OCI-LY1 (cell line): ENCODE measurements at regions not wholly inside any gene's neighbourhood (a gene's known extent, or its start where the extent isn't known, plus 50 kb on each side); places are given as distances from the start of the nearest gene placed in this dataset.

Source experiments
- H2AFZ ChIP-seq: fragments of 200-600 bp; sonication (generic), shearing (Covaris generic); 2 replicates; pipeline ENCODE4 v1.6.0; 2014; ENCODE audit warnings: antibody characterized with exemption, mild to moderate bottlenecking, low read length
- H3F3A ChIP-seq: fragments of 200-600 bp; sonication (generic), shearing (Covaris generic); 2 replicates; pipeline ENCODE4 v1.6.0; 2014; ENCODE audit warnings: mild to moderate bottlenecking, antibody characterized with exemption, low read length, moderate library complexity; ENCODE audit not compliant: insufficient read depth
- H3K27ac ChIP-seq: fragments of 200-600 bp; sonication (generic); 2 replicates; pipeline ENCODE4 v1.5.1; 2014; ENCODE audit warnings: low read length, mixed run types, mild to moderate bottlenecking, low read depth; ENCODE audit not compliant: poor library complexity, severe bottlenecking
- H3K27me3 ChIP-seq: fragments of 200-600 bp; sonication (generic); 2 replicates; pipeline ENCODE4 v1.6.0; 2014; ENCODE audit warnings: antibody characterized with exemption, mild to moderate bottlenecking, low read length, moderate library complexity; ENCODE audit not compliant: insufficient read depth
- H3K36me3 ChIP-seq: fragments of 200-600 bp; sonication (generic); 2 replicates; pipeline ENCODE4 v1.6.1; 2014; ENCODE audit warnings: mild to moderate bottlenecking, antibody characterized with exemption, low read length, moderate library complexity, mixed read lengths; ENCODE audit not compliant: insufficient read depth
- H3K4me1 ChIP-seq: fragments of 200-600 bp; sonication (generic); 2 replicates; pipeline ENCODE4 v1.5.1; 2014; ENCODE audit warnings: mild to moderate bottlenecking, low read length, moderate library complexity; ENCODE audit not compliant: insufficient read depth, severe bottlenecking
- H3K4me2 ChIP-seq: fragments of 200-600 bp; sonication (generic), shearing (Covaris generic); 2 replicates; pipeline ENCODE4 v1.6.1; 2014; ENCODE audit warnings: low read length
- H3K4me3 ChIP-seq: fragments of 200-600 bp; sonication (generic); 2 replicates; pipeline ENCODE4 v1.5.1; 2014; ENCODE audit warnings: low read length, low read depth, mild to moderate bottlenecking, mixed read lengths; ENCODE audit not compliant: poor library complexity, severe bottlenecking
- H3K79me2 ChIP-seq: fragments of 200-600 bp; shearing (Covaris generic); 2 replicates; pipeline ENCODE4 v1.6.1; 2016; ENCODE audit warnings: mixed run types, low read length, mixed read lengths; ENCODE audit not compliant: insufficient read depth
- H3K9ac ChIP-seq: fragments of 200-600 bp; sonication (generic), shearing (Covaris generic); 2 replicates; pipeline ENCODE4 v1.6.1; 2014; ENCODE audit warnings: mild to moderate bottlenecking, low read length, mixed read lengths
- H3K9me2 ChIP-seq: fragments of 200-600 bp; sonication (generic), shearing (Covaris generic); 2 replicates; pipeline ENCODE4 v1.6.1; 2014; ENCODE audit warnings: low read depth, mild to moderate bottlenecking, low read length, mixed read lengths
- H3K9me3 ChIP-seq: fragments of 200-600 bp; shearing (Covaris generic); 2 replicates; pipeline ENCODE4 v1.6.1; 2014; ENCODE audit warnings: low read length, mixed read lengths
- H4K20me1 ChIP-seq: fragments of 200-600 bp; sonication (generic), shearing (Covaris generic); 2 replicates; pipeline ENCODE4 v1.6.0; 2016; ENCODE audit warnings: mild to moderate bottlenecking, low read length; ENCODE audit not compliant: insufficient read depth
- CTCF ChIP-seq: fragments of 200-600 bp; sonication (generic), shearing (Covaris generic); IDR thresholded peaks from 2 replicates; pipeline ENCODE4 v1.5.1; 2017; ENCODE audit warnings: mild to moderate bottlenecking, antibody characterized with exemption, low read length, moderate library complexity, mixed read lengths
- EZH2 ChIP-seq: fragments of 200-600 bp; sonication (generic), shearing (Covaris generic); IDR thresholded peaks from 2 replicates; pipeline ENCODE4 v1.8.0; 2017; ENCODE audit warnings: borderline replicate concordance, mixed run types, mild to moderate bottlenecking, antibody characterized with exemption, low read length, moderate library complexity, mixed read lengths

- Histone ChIP-seq H3K4me2 (no peak overlapping the region), H3K36me3 (no peaks in the 10 kb centered on the region), H3F3A (no peaks in the 10 kb centered on the region), H3K79me2 (no peaks in the 10 kb centered on the region), H3K27ac (no peak overlapping the region), H2AFZ (no peak overlapping the region), H3K4me3 (no peak overlapping the region), H3K9me2 (no peaks in the 10 kb centered on the region), H3K4me1 (no peaks in the 10 kb centered on the region), H3K27me3 (no peaks in the 10 kb centered on the region), H3K9ac (no peak overlapping the region), H3K9me3 (no peaks in the 10 kb centered on the region), H4K20me1 (no peaks in the 10 kb centered on the region)
- TF ChIP-seq EZH2, result no peak
- TF ChIP-seq CTCF, result no peak
Measured at GRCh38 chr18:64401268-64402060, 252.6 kb upstream of the LINC00305 start.

DNA sequence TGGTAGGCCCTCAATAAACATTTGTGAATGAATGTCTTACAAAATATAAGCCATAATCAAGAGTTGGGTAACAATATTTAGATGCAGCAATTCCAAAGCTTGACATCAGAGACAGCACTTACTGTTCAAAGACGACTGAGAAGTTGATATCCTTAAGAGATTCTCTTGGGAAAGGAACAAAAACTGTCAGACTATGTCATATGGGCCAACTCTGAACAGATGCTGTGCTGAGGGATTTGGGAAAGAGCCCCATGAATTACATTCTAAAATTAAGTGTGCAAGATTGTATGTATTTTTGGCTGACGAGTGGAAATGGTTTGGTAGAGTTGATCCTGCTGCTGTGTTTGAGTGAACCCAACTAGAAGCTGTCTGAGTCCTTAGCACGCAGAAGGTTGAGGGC, 250.7 kb upstream of the LINC00305 start:
- Histone ChIP-seq H2AFZ (no peak overlapping the region), H3K4me3 (no peak overlapping the region), H3K9me3 (no peaks in the 10 kb centered on the region), H3K27me3 (no peaks in the 10 kb centered on the region), H3K4me2 (no peak overlapping the region), H3F3A (no peaks in the 10 kb centered on the region), H3K36me3 (no peaks in the 10 kb centered on the region), H3K27ac (no peak overlapping the region), H4K20me1 (no peaks in the 10 kb centered on the region), H3K9ac (no peak overlapping the region), H3K79me2 (no peaks in the 10 kb centered on the region), H3K4me1 (no peaks in the 10 kb centered on the region), H3K9me2 (no peaks in the 10 kb centered on the region)
- no peak for TF ChIP-seq CTCF

DNA sequence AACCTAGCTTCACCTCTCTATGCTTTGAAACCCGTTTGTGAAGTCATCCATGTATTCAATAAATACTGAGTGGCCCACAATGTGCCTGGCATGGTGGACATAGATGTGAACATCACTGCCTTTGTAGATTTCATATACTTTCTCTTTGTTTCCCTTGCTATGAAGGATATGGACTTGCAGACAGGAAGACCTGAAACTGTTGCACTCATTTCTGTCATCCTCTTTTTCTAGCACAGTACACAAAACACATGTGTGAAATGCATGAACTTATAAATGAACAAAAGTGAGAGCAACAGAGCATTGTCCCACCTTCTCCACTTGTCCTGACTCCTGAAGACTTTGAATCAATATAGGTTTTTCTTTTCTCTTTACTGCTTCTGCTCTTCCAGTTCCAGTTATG, 249.4 kb upstream of the LINC00305 start:
- H3K36me3 ChIP-seq, result no peaks in the 10 kb centered on the region
- H4K20me1 ChIP-seq, result no peaks in the 10 kb centered on the region
- no peak overlapping the region for H2AFZ ChIP-seq
- H3K27me3 ChIP-seq, result no peaks in the 10 kb centered on the region
- no peak overlapping the region for H3K4me2 ChIP-seq
- no peaks in the 10 kb centered on the region for H3K9me3 ChIP-seq
- H3K4me1 ChIP-seq, result no peaks in the 10 kb centered on the region
- no peak for TF ChIP-seq EZH2
- no peak for TF ChIP-seq CTCF
- no peaks in the 10 kb centered on the region for H3K9me2 ChIP-seq
- H3K79me2 ChIP-seq, result no peaks in the 10 kb centered on the region
- no peak overlapping the region for H3K27ac ChIP-seq
- no peak overlapping the region for H3K9ac ChIP-seq
- H3F3A ChIP-seq, result no peaks in the 10 kb centered on the region
- H3K4me3 ChIP-seq, result no peak overlapping the region
